H1 (cell line): ENCODE measurements at regions not wholly inside any gene's neighbourhood (a gene's known extent, or its start where the extent isn't known, plus 50 kb on each side); places are given as distances from the start of the nearest gene placed in this dataset.

Experiments
- CHD7 ChIP-seq: fragments of 300-600 bp; sonication (generic); IDR thresholded peaks from 2 replicates; pipeline ENCODE4 v1.7.1; 2012; ENCODE audit warnings: low read length, moderate library complexity, mild to moderate bottlenecking, inconsistent platforms; ENCODE audit not compliant: insufficient replicate concordance
- KDM4A ChIP-seq: IDR thresholded peaks from one replicate; pipeline ENCODE4 v1.7.1; 2012; ENCODE audit warnings: low read depth, mild to moderate bottlenecking, moderate library complexity, low read length, inconsistent platforms; ENCODE audit not compliant: severe bottlenecking
- RFX5 ChIP-seq: IDR thresholded peaks from 2 replicates; pipeline ENCODE4 v1.6.1; 2011; ENCODE audit warnings: low read depth, low read length, improper control_type of control experiment, borderline replicate concordance
- SIRT6 ChIP-seq: IDR thresholded peaks from one replicate; pipeline ENCODE4 v1.7.1; 2012; ENCODE audit warnings: low read length, inconsistent platforms

GRCh38 chr19:27672309-27673047 lies 1540.5 kb downstream of the UQCRFS1 start (continued):
- TF ChIP-seq CHD7 (no peak), SIRT6 (no peak), KDM4A (no peak), RFX5 (no peak)
